CD4-positive, alpha-beta T cell treated with Interleukin-17A for 1 hour (primary cell): ENCODE measurements at regions not wholly inside any gene's neighbourhood (a gene's known extent, or its start where the extent isn't known, plus 50 kb on each side); places are given as distances from the start of the nearest gene placed in this dataset.

ENCODE experiments used
- DNase-seq: peaks from one replicate; pipeline ENCODE4 v3.0.0-alpha.2; 2020

GRCh38 chr2:12661489-12661888 is 55.2 kb upstream of the TRIB2 start:
- DNase-seq = no peak

- DNase-seq = no peak
These were observed 53.3 kb upstream of the TRIB2 start for GRCh38 chr2:12663306-12664037.

- no peak for DNase-seq
These were observed 51.4 kb upstream of the TRIB2 start for GRCh38 chr2:12665334-12665733.

GRCh38 chr2:12666445-12666844 is 50.3 kb upstream of the TRIB2 start:
- no peak for DNase-seq
